ENCODE measurements at regions not wholly inside any gene's neighbourhood (a gene's known extent, or its start where the extent isn't known, plus 50 kb on each side); places are given as distances from the start of the nearest gene placed in this dataset.

DNA sequence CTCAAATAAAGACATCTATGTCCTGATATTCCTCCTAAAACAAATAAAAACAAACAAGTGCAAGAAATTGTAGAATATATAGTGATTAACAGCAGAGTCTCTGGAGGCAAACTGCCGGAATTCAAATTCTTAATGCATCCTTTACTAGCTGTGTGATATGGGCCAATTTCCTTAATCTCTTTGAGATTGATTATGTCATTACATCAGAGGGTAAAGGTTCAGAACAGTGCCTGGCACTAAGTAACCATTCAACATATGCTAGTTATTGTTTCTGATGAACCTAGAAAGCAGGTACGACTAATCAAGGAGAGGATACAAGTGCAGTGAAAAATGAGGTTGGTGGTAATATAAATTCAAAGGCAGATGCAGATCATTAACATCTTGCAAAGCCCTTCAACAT is 81.1 kb upstream of the ADAMTS19 start:
- TF ChIP-seq HMG20B (CRISPR knock-in tag; conservative IDR thresholded peaks at IDR 0.05) (no peak), ZNF274 (CRISPR knock-in tag; IDR thresholded peaks at IDR 0.05) (no peak), NR2F2 (IDR thresholded peaks at IDR 0.05; ENCODE audit: borderline replicate concordance, low read depth) (no peak), TCF7 (IDR thresholded peaks at IDR 0.05; ENCODE audit: low read depth) (no peak), ZNF251 (CRISPR knock-in tag; IDR thresholded peaks at IDR 0.05) (no peak), POLR2AphosphoS5 (IDR thresholded peaks at IDR 0.05; ENCODE audit: low read depth, low read length) (no peak), KDM5B (CRISPR knock-in tag; IDR thresholded peaks at IDR 0.05; ENCODE audit: borderline replicate concordance) (no peak)
- TF ChIP-seq, protein P1, sequence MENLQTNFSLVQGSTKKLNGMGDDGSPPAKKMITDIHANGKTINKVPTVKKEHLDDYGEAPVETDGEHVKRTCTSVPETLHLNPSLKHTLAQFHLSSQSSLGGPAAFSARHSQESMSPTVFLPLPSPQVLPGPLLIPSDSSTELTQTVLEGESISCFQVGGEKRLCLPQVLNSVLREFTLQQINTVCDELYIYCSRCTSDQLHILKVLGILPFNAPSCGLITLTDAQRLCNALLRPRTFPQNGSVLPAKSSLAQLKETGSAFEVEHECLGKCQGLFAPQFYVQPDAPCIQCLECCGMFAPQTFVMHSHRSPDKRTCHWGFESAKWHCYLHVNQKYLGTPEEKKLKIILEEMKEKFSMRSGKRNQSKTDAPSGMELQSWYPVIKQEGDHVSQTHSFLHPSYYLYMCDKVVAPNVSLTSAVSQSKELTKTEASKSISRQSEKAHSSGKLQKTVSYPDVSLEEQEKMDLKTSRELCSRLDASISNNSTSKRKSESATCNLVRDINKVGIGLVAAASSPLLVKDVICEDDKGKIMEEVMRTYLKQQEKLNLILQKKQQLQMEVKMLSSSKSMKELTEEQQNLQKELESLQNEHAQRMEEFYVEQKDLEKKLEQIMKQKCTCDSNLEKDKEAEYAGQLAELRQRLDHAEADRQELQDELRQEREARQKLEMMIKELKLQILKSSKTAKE (CRISPR knock-in tag; IDR thresholded peaks at IDR 0.05; ENCODE audit: borderline replicate concordance) = no peak
- TF ChIP-seq, protein P2, sequence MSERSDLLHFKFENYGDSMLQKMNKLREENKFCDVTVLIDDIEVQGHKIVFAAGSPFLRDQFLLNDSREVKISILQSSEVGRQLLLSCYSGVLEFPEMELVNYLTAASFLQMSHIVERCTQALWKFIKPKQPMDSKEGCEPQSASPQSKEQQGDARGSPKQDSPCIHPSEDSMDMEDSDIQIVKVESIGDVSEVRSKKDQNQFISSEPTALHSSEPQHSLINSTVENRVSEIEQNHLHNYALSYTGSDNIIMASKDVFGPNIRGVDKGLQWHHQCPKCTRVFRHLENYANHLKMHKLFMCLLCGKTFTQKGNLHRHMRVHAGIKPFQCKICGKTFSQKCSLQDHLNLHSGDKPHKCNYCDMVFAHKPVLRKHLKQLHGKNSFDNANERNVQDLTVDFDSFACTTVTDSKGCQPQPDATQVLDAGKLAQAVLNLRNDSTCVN (CRISPR knock-in tag; IDR thresholded peaks at IDR 0.05; ENCODE audit: borderline replicate concordance) = no peak

Data from HepG2 (cell line).